DOHH2 (cell line): ENCODE measurements at regions not wholly inside any gene's neighbourhood (a gene's known extent, or its start where the extent isn't known, plus 50 kb on each side); places are given as distances from the start of the nearest gene placed in this dataset.

Source experiments
- H3F3A ChIP-seq: fragments of 200-600 bp; sonication (generic), shearing (Covaris generic); 2 replicates; pipeline ENCODE4 v1.6.0; 2016; ENCODE audit warnings: antibody characterized with exemption, mild to moderate bottlenecking; ENCODE audit not compliant: control insufficient read depth, insufficient read depth
- H3K27ac ChIP-seq: fragments of 200-600 bp; sonication (generic); 2 replicates; pipeline ENCODE4 v1.5.1; 2014; ENCODE audit warnings: low read depth, mild to moderate bottlenecking, low read length, moderate library complexity
- H3K27me3 ChIP-seq: fragments of 200-600 bp; sonication (generic); 2 replicates; pipeline ENCODE4 v1.6.1; 2014; ENCODE audit warnings: mild to moderate bottlenecking, low read length, mixed read lengths; ENCODE audit not compliant: control insufficient read depth
- H3K36me3 ChIP-seq: fragments of 200-600 bp; sonication (generic); 2 replicates; pipeline ENCODE4 v1.6.1; 2014; ENCODE audit warnings: mild to moderate bottlenecking, low read length, moderate library complexity, mixed read lengths; ENCODE audit not compliant: control insufficient read depth
- H3K4me1 ChIP-seq: fragments of 200-600 bp; sonication (generic); 2 replicates; pipeline ENCODE4 v1.6.1; 2014; ENCODE audit warnings: mild to moderate bottlenecking, low read length, mixed read lengths; ENCODE audit not compliant: control insufficient read depth
- H3K4me2 ChIP-seq: fragments of 200-600 bp; sonication (generic); 2 replicates; pipeline ENCODE4 v1.6.0; 2014; ENCODE audit warnings: mild to moderate bottlenecking, low read length, moderate library complexity
- H3K4me3 ChIP-seq: fragments of 200-600 bp; sonication (generic); 2 replicates; pipeline ENCODE4 v1.5.1; 2014; ENCODE audit warnings: mild to moderate bottlenecking, low read length, mixed read lengths
- H3K79me2 ChIP-seq: fragments of 200-600 bp; sonication (generic); 2 replicates; pipeline ENCODE4 v1.6.1; 2014; ENCODE audit warnings: mild to moderate bottlenecking, low read length, mixed read lengths; ENCODE audit not compliant: control insufficient read depth
- H3K9me2 ChIP-seq: fragments of 200-600 bp; sonication (generic); replicated peaks from 2 replicates; pipeline ENCODE4 v1.6.1; 2014; ENCODE audit warnings: mild to moderate bottlenecking, low read length, mixed read lengths; ENCODE audit not compliant: control insufficient read depth
- H3K9me3 ChIP-seq: fragments of 200-600 bp; sonication (generic); 2 replicates; pipeline ENCODE4 v1.6.1; 2014; ENCODE audit warnings: antibody characterized with exemption, low read length, mixed read lengths; ENCODE audit not compliant: control insufficient read depth, insufficient read depth
- H4K20me1 ChIP-seq: fragments of 200-600 bp; sonication (generic); 2 replicates; pipeline ENCODE4 v1.6.0; 2014; ENCODE audit warnings: low read depth, mild to moderate bottlenecking, antibody characterized with exemption, low read length, moderate library complexity; ENCODE audit not compliant: control insufficient read depth, insufficient read depth
- EZH2phosphoT487 ChIP-seq: fragments of 200-600 bp; sonication (generic); IDR thresholded peaks from 2 replicates; pipeline ENCODE4 v1.6.1; 2017; ENCODE audit warnings: borderline replicate concordance, mild to moderate bottlenecking, antibody characterized with exemption, low read length, moderate library complexity, mixed read lengths
- TF ChIP-seq, protein P1 (sequence below): fragments of 200-600 bp; sonication (generic); IDR thresholded peaks from one replicate; pipeline ENCODE4 v1.5.1; 2014; ENCODE audit warnings: antibody characterized with exemption, mild to moderate bottlenecking, low read depth, low read length; ENCODE audit not compliant: poor library complexity, severe bottlenecking

GRCh38 chr9:85451680-85452079 is 290.1 kb downstream of the AGTPBP1 start:
- Histone ChIP-seq H3K9me3 (no peaks in the 10 kb centered on the region), H3K27ac (no peak overlapping the region), H4K20me1 (no peaks in the 10 kb centered on the region), H3K4me2 (no peak overlapping the region), H3K4me3 (no peak overlapping the region), H3K9me2 (no peaks in the 10 kb centered on the region), H3K36me3 (no peaks in the 10 kb centered on the region), H3K79me2 (no peaks in the 10 kb centered on the region), H3F3A (no peaks in the 10 kb centered on the region), H3K27me3 (no peaks in the 10 kb centered on the region), H3K4me1 (no peaks in the 10 kb centered on the region)
- no peak for TF ChIP-seq EZH2phosphoT487
- TF ChIP-seq, protein P1, sequence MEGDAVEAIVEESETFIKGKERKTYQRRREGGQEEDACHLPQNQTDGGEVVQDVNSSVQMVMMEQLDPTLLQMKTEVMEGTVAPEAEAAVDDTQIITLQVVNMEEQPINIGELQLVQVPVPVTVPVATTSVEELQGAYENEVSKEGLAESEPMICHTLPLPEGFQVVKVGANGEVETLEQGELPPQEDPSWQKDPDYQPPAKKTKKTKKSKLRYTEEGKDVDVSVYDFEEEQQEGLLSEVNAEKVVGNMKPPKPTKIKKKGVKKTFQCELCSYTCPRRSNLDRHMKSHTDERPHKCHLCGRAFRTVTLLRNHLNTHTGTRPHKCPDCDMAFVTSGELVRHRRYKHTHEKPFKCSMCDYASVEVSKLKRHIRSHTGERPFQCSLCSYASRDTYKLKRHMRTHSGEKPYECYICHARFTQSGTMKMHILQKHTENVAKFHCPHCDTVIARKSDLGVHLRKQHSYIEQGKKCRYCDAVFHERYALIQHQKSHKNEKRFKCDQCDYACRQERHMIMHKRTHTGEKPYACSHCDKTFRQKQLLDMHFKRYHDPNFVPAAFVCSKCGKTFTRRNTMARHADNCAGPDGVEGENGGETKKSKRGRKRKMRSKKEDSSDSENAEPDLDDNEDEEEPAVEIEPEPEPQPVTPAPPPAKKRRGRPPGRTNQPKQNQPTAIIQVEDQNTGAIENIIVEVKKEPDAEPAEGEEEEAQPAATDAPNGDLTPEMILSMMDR, result no peak

- H3K27ac ChIP-seq, result no peak overlapping the region
- H3K27me3 ChIP-seq, result peaks cover 5% of the 10 kb centered on the region; the same call in 1 of the 2 replicates
- H3K9me3 ChIP-seq, result no peaks in the 10 kb centered on the region
- TF ChIP-seq, protein P1, result no peak
- no peak for TF ChIP-seq EZH2phosphoT487
- H3K4me1 ChIP-seq, result no peaks in the 10 kb centered on the region
- no peaks in the 10 kb centered on the region for H3K36me3 ChIP-seq
- no peaks in the 10 kb centered on the region for H4K20me1 ChIP-seq
- H3K4me2 ChIP-seq, result no peak overlapping the region
- H3K79me2 ChIP-seq, result no peaks in the 10 kb centered on the region
- H3K4me3 ChIP-seq, result no peak overlapping the region
- H3F3A ChIP-seq, result no peaks in the 10 kb centered on the region
- H3K9me2 ChIP-seq, result no peaks in the 10 kb centered on the region
These were observed 295.9 kb downstream of the AGTPBP1 start for GRCh38 chr9:85445887-85446286.

GRCh38 chr9:85444243-85444642 is 297.5 kb downstream of the AGTPBP1 start:
- Histone ChIP-seq H3K79me2 (no peaks in the 10 kb centered on the region), H3K9me2 (no peaks in the 10 kb centered on the region), H3K4me2 (no peak overlapping the region), H4K20me1 (no peaks in the 10 kb centered on the region), H3K9me3 (no peaks in the 10 kb centered on the region), H3K4me3 (no peak overlapping the region), H3F3A (no peaks in the 10 kb centered on the region), H3K27ac (no peak overlapping the region), H3K4me1 (no peaks in the 10 kb centered on the region), H3K36me3 (no peaks in the 10 kb centered on the region), H3K27me3 (peaks cover 5% of the 10 kb centered on the region; the same call in 1 of the 2 replicates)
- TF ChIP-seq EZH2phosphoT487, result no peak
- TF ChIP-seq, protein P1, result no peak
